ACC112 (cell line): ENCODE measurements at regions not wholly inside any gene's neighbourhood (a gene's known extent, or its start where the extent isn't known, plus 50 kb on each side); places are given as distances from the start of the nearest gene placed in this dataset.
A peak's percentile ranks its signal among the peaks of the same experiment; 100 is the strongest.

ENCODE experiments used
- H2AFZ ChIP-seq: fragments of 200-600 bp; sonication (generic); one replicate; pipeline ENCODE4 v1.6.0; 2017; ENCODE audit warnings: antibody characterized with exemption, low read length; ENCODE audit not compliant: unreplicated experiment
- H3K27ac ChIP-seq: fragments of 200-600 bp; sonication (generic); 2 replicates; pipeline ENCODE4 v1.5.1; 2014; ENCODE audit warnings: low read depth, mild to moderate bottlenecking, antibody characterized with exemption, low read length, moderate library complexity
- H3K27me3 ChIP-seq: fragments of 200-600 bp; sonication (generic); 2 replicates; pipeline ENCODE4 v1.6.1; 2014; ENCODE audit warnings: mild to moderate bottlenecking, antibody characterized with exemption, low read length, moderate library complexity, mixed read lengths; ENCODE audit not compliant: insufficient read depth
- H3K36me3 ChIP-seq: fragments of 200-600 bp; sonication (generic); 2 replicates; pipeline ENCODE4 v1.6.1; 2016; ENCODE audit warnings: mild to moderate bottlenecking, antibody characterized with exemption, low read length, moderate library complexity, mixed read lengths; ENCODE audit not compliant: insufficient read depth
- H3K4me1 ChIP-seq: fragments of 200-600 bp; sonication (generic); one replicate; pipeline ENCODE4 v1.6.1; 2016; ENCODE audit warnings: low read length, mixed read lengths; ENCODE audit not compliant: insufficient read depth, unreplicated experiment, control insufficient read depth
- H3K4me3 ChIP-seq: fragments of 200-600 bp; sonication (generic); 2 replicates; pipeline ENCODE4 v1.5.1; 2014; ENCODE audit warnings: mild to moderate bottlenecking, low read depth, low read length
- H3K79me2 ChIP-seq: fragments of 200-600 bp; sonication (generic); one replicate; pipeline ENCODE4 v1.6.0; 2016; ENCODE audit warnings: low read length; ENCODE audit not compliant: control insufficient read depth, unreplicated experiment, insufficient read depth

- H3K36me3 ChIP-seq = no peaks in the 10 kb centered on the region
- peak overlapping the region; percentile 73 for H3K27ac ChIP-seq
- H3K79me2 ChIP-seq = no peaks in the 10 kb centered on the region
- no peak overlapping the region for H3K4me3 ChIP-seq
- H3K27me3 ChIP-seq = no peaks in the 10 kb centered on the region
- H3K4me1 ChIP-seq = peaks cover 62% of the 10 kb centered on the region
- H2AFZ ChIP-seq = no peak overlapping the region
Measured at GRCh38 chr3:46113608-46114007, 86.3 kb upstream of the XCR1 start.

DNA sequence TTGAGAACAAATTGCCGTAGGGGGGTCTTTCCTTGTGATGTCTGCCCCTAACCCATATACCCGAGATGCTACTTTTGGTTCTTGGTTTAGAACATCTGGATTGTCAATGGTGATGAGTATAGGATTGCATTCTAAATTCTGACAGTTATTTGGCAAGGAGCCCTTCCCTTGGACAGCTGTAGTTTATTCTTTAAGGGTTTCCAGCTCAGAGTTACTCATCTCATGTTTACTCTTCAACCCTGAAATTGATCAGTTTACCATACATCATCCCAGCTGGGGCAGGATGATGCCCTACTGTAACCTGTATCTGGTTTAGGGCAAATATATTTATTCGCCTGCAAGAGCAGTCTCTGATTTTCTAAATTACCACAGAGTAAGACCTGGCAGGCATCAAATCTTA is 85.7 kb upstream of the XCR1 start:
- peaks cover 64% of the 10 kb centered on the region for H3K4me1 ChIP-seq
- H3K27me3 ChIP-seq = no peaks in the 10 kb centered on the region
- no peak overlapping the region for H3K4me3 ChIP-seq
- no peaks in the 10 kb centered on the region for H3K36me3 ChIP-seq
- peak overlapping the region; percentile 73 for H3K27ac ChIP-seq
- H2AFZ ChIP-seq = no peak overlapping the region
- H3K79me2 ChIP-seq = no peaks in the 10 kb centered on the region

DNA sequence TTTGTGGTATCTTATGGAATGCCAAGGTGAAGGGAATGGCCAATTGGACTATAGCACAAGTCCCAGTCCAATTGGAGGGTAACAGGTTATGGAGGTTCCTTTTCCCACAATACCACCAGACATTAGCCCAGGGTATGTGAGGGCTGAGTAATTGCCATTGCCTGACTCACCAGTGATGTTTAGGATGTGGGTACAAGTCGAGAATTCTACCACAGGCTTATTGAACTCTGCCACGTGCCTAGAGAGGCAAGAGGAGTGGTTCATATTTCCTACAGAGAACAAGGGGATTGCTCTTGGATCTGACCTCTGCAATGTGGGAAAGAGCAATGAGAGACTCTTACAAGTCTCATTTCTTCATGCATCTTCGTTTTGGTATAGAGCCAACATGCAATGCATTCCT is 85.0 kb upstream of the XCR1 start:
- H3K36me3 ChIP-seq = no peaks in the 10 kb centered on the region
- no peak overlapping the region for H2AFZ ChIP-seq
- H3K79me2 ChIP-seq = no peaks in the 10 kb centered on the region
- no peak overlapping the region for H3K4me3 ChIP-seq
- H3K4me1 ChIP-seq = peaks cover 64% of the 10 kb centered on the region
- H3K27me3 ChIP-seq = no peaks in the 10 kb centered on the region
- peak overlapping the region; percentile 73 for H3K27ac ChIP-seq

GRCh38 chr3:46110701-46111493 is 83.6 kb upstream of the XCR1 start:
- H3K36me3 ChIP-seq = no peaks in the 10 kb centered on the region
- H3K27me3 ChIP-seq = 0 out of 2 replicates have a peak, but pooled peaks cover 4% of the 10 kb centered on the region
- peak overlapping the region; percentile 73 for H3K27ac ChIP-seq
- H3K79me2 ChIP-seq = no peaks in the 10 kb centered on the region
- H2AFZ ChIP-seq = no peak overlapping the region
- H3K4me1 ChIP-seq = peaks cover 64% of the 10 kb centered on the region
- H3K4me3 ChIP-seq = peak overlapping the region; percentile 8; the same call in 1 of the 2 replicates

DNA sequence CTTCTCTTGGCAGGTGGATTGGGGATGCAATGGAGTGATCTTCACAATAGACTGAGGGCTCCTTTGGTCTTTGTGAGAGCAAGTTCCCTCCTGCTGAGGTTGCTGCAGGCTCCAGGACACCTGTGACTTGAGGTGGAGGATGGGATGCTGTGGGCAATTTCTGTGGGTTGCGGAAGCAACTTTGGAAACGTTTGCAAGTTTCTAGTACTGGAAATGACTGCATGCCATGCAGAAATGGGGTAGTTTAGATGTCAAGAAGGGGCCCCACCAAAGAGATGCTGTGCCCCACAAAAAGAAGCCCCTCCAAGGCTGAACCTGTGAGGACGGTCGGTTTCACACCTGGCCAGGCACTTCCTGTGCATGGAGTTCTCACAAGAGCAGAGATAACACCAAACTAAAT is 80.4 kb upstream of the XCR1 start:
- Histone ChIP-seq H2AFZ (no peak overlapping the region), H3K27me3 (0 out of 2 replicates have a peak, but pooled peaks cover 5% of the 10 kb centered on the region), H3K27ac (no peak overlapping the region), H3K4me3 (no peak overlapping the region), H3K36me3 (no peaks in the 10 kb centered on the region), H3K79me2 (no peaks in the 10 kb centered on the region), H3K4me1 (peaks cover 41% of the 10 kb centered on the region)

- H3K27ac ChIP-seq = no peak overlapping the region
- peaks cover 21% of the 10 kb centered on the region for H3K4me1 ChIP-seq
- H3K79me2 ChIP-seq = no peaks in the 10 kb centered on the region
- H2AFZ ChIP-seq = no peak overlapping the region
- no peak overlapping the region for H3K4me3 ChIP-seq
- no peaks in the 10 kb centered on the region for H3K36me3 ChIP-seq
- H3K27me3 ChIP-seq = 0 out of 2 replicates have a peak, but pooled peaks cover 5% of the 10 kb centered on the region
Measured at GRCh38 chr3:46105306-46105919, 78.1 kb upstream of the XCR1 start.

GRCh38 chr3:46104706-46105105 is 77.4 kb upstream of the XCR1 start:
- H3K27ac ChIP-seq = no peak overlapping the region
- peaks cover 16% of the 10 kb centered on the region for H3K4me1 ChIP-seq
- H3K4me3 ChIP-seq = no peak overlapping the region
- H3K36me3 ChIP-seq = no peaks in the 10 kb centered on the region
- H3K79me2 ChIP-seq = no peaks in the 10 kb centered on the region
- H2AFZ ChIP-seq = no peak overlapping the region
- H3K27me3 ChIP-seq = 0 out of 2 replicates have a peak, but pooled peaks cover 5% of the 10 kb centered on the region

GRCh38 chr3:46102780-46103130 is 75.5 kb upstream of the XCR1 start:
- H2AFZ ChIP-seq = no peak overlapping the region
- no peak overlapping the region for H3K27ac ChIP-seq
- no peaks in the 10 kb centered on the region for H3K36me3 ChIP-seq
- peaks cover 21% of the 10 kb centered on the region for H3K4me1 ChIP-seq
- H3K79me2 ChIP-seq = no peaks in the 10 kb centered on the region
- 0 out of 2 replicates have a peak, but pooled peaks cover 5% of the 10 kb centered on the region for H3K27me3 ChIP-seq
- H3K4me3 ChIP-seq = no peak overlapping the region

GRCh38 chr3:46102059-46102779 is 74.9 kb upstream of the XCR1 start:
- H3K79me2 ChIP-seq = no peaks in the 10 kb centered on the region
- H3K4me1 ChIP-seq = peaks cover 26% of the 10 kb centered on the region
- H3K27ac ChIP-seq = no peak overlapping the region
- H2AFZ ChIP-seq = no peak overlapping the region
- no peak overlapping the region for H3K4me3 ChIP-seq
- H3K27me3 ChIP-seq = 0 out of 2 replicates have a peak, but pooled peaks cover 5% of the 10 kb centered on the region
- no peaks in the 10 kb centered on the region for H3K36me3 ChIP-seq

- Histone ChIP-seq H3K36me3 (no peaks in the 10 kb centered on the region), H3K4me1 (peaks cover 29% of the 10 kb centered on the region), H3K79me2 (no peaks in the 10 kb centered on the region), H2AFZ (no peak overlapping the region), H3K27me3 (no peaks in the 10 kb centered on the region), H3K27ac (no peak overlapping the region), H3K4me3 (no peak overlapping the region)
Measured at GRCh38 chr3:46100812-46101211, 73.5 kb upstream of the XCR1 start.
